Muscle layer of duodenum (tissue), 2 donors: ENCODE measurements at regions not wholly inside any gene's neighbourhood (a gene's known extent, or its start where the extent isn't known, plus 50 kb on each side); places are given as distances from the start of the nearest gene placed in this dataset.

Source experiments
- H3K27ac ChIP-seq: one replicate; pipeline ENCODE4 v1.7.0; 2013; ENCODE audit warnings: mild to moderate bottlenecking, low read length
- H3K27me3 ChIP-seq: one replicate; pipeline ENCODE4 v1.7.0; 2013; ENCODE audit warnings: low read depth, mild to moderate bottlenecking, control low read depth, low read length
- H3K36me3 ChIP-seq, 2 donors: one replicate each; pipeline ENCODE4 v1.7.0; 2013; ENCODE audit warnings: low read length in 2 of 2, control low read depth in 1 of 2, mild to moderate bottlenecking in 1 of 2; ENCODE audit not compliant: insufficient read depth in 2 of 2, control insufficient read depth in 1 of 2
- H3K4me1 ChIP-seq, 2 donors: one replicate each; pipeline ENCODE4 v1.7.0; 2013; ENCODE audit warnings: low read length in 2 of 2, mild to moderate bottlenecking in 2 of 2, control low read depth in 1 of 2, moderate library complexity in 1 of 2; ENCODE audit not compliant: insufficient read depth in 2 of 2, control insufficient read depth in 1 of 2
- H3K4me3 ChIP-seq, 2 donors: one replicate each; pipeline ENCODE4 v1.7.0; 2013; ENCODE audit warnings: low read length in 2 of 2, low read depth in 1 of 2, mild to moderate bottlenecking in 1 of 2
- H3K9me3 ChIP-seq, 2 donors: one replicate each; pipeline ENCODE4 v1.7.0; 2013; ENCODE audit warnings: low read length in 2 of 2, control low read depth in 1 of 2, mild to moderate bottlenecking in 1 of 2; ENCODE audit not compliant: control insufficient read depth in 1 of 2
- donor health status: healthy.

GRCh38 chr6:25041485-25042035 lies 105.8 kb upstream of the RIPOR2 start:
- Histone ChIP-seq H3K4me3 (no peak overlapping the region), H3K27me3 (no peaks in the 10 kb centered on the region), H3K4me1 (no peaks in the 10 kb centered on the region), H3K27ac (no peak overlapping the region), H3K36me3 (no peaks in the 10 kb centered on the region), H3K9me3 (no peaks in the 10 kb centered on the region)

- H3K4me3 ChIP-seq = no peak overlapping the region
- H3K36me3 ChIP-seq = no peaks in the 10 kb centered on the region
- H3K4me1 ChIP-seq = no peaks in the 10 kb centered on the region
- no peak overlapping the region for H3K27ac ChIP-seq
- H3K27me3 ChIP-seq = no peaks in the 10 kb centered on the region
- no peaks in the 10 kb centered on the region for H3K9me3 ChIP-seq
Observed at GRCh38 chr6:25042036-25042521, 106.3 kb upstream of the RIPOR2 start.

- Histone ChIP-seq H3K27me3 (no peaks in the 10 kb centered on the region), H3K4me3 (no peak overlapping the region), H3K36me3 (no peaks in the 10 kb centered on the region), H3K9me3 (no peaks in the 10 kb centered on the region), H3K4me1 (no peaks in the 10 kb centered on the region), H3K27ac (no peak overlapping the region)
Observed at GRCh38 chr6:25042536-25042935, 106.8 kb upstream of the RIPOR2 start.

- Histone ChIP-seq H3K27me3 (no peaks in the 10 kb centered on the region), H3K36me3 (no peaks in the 10 kb centered on the region), H3K4me3 (no peak overlapping the region), H3K27ac (no peak overlapping the region), H3K4me1 (no peaks in the 10 kb centered on the region), H3K9me3 (no peaks in the 10 kb centered on the region)
Observed at GRCh38 chr6:25042984-25043725, 107.4 kb upstream of the RIPOR2 start.

GRCh38 chr6:25043892-25044291 lies 108.1 kb upstream of the RIPOR2 start:
- no peak overlapping the region for H3K4me3 ChIP-seq
- H3K27ac ChIP-seq = no peak overlapping the region
- no peaks in the 10 kb centered on the region for H3K4me1 ChIP-seq
- H3K36me3 ChIP-seq = no peaks in the 10 kb centered on the region
- H3K9me3 ChIP-seq = no peaks in the 10 kb centered on the region
- no peaks in the 10 kb centered on the region for H3K27me3 ChIP-seq

GRCh38 chr6:25046942-25047341 lies 111.2 kb upstream of the RIPOR2 start:
- H3K9me3 ChIP-seq = no peaks in the 10 kb centered on the region
- no peaks in the 10 kb centered on the region for H3K36me3 ChIP-seq
- peaks cover 0 to 4% of the 10 kb centered on the region in 2 donors for H3K4me1 ChIP-seq
- H3K27ac ChIP-seq = no peak overlapping the region
- H3K4me3 ChIP-seq = no peak overlapping the region
- H3K27me3 ChIP-seq = no peaks in the 10 kb centered on the region

GRCh38 chr6:25050356-25050755 lies 114.6 kb upstream of the RIPOR2 start:
- Histone ChIP-seq H3K36me3 (no peaks in the 10 kb centered on the region), H3K9me3 (no peaks in the 10 kb centered on the region), H3K27ac (no peak overlapping the region), H3K4me3 (no peak overlapping the region), H3K27me3 (no peaks in the 10 kb centered on the region), H3K4me1 (peaks cover 4 to 9% of the 10 kb centered on the region in 2 donors)

- Histone ChIP-seq H3K4me1 (peaks cover 4 to 9% of the 10 kb centered on the region in 2 donors), H3K4me3 (no peak overlapping the region), H3K9me3 (no peaks in the 10 kb centered on the region), H3K27me3 (no peaks in the 10 kb centered on the region), H3K27ac (no peak overlapping the region), H3K36me3 (no peaks in the 10 kb centered on the region)
Observed at GRCh38 chr6:25051083-25051482, 115.3 kb upstream of the RIPOR2 start.

- H3K27ac ChIP-seq = no peak overlapping the region
- H3K27me3 ChIP-seq = no peaks in the 10 kb centered on the region
- no peaks in the 10 kb centered on the region for H3K36me3 ChIP-seq
- no peaks in the 10 kb centered on the region for H3K9me3 ChIP-seq
- peaks cover 9% of the 10 kb centered on the region in 2 donors for H3K4me1 ChIP-seq
- no peak overlapping the region for H3K4me3 ChIP-seq
Observed at GRCh38 chr6:25052181-25052580, 116.4 kb upstream of the RIPOR2 start.

- Histone ChIP-seq H3K36me3 (no peaks in the 10 kb centered on the region), H3K4me1 (peaks cover 9% of the 10 kb centered on the region in 2 donors), H3K9me3 (no peaks in the 10 kb centered on the region), H3K27me3 (no peaks in the 10 kb centered on the region), H3K4me3 (no peak overlapping the region), H3K27ac (no peak overlapping the region)
Observed at GRCh38 chr6:25053875-25054371, 118.2 kb upstream of the RIPOR2 start.

GRCh38 chr6:25054469-25054868 lies 118.7 kb upstream of the RIPOR2 start:
- peaks cover 9% of the 10 kb centered on the region in 2 donors for H3K4me1 ChIP-seq
- H3K36me3 ChIP-seq = no peaks in the 10 kb centered on the region
- no peaks in the 10 kb centered on the region for H3K27me3 ChIP-seq
- no peak overlapping the region for H3K27ac ChIP-seq
- no peaks in the 10 kb centered on the region for H3K9me3 ChIP-seq
- no peak overlapping the region for H3K4me3 ChIP-seq
